Muscle layer of duodenum (tissue), 2 donors: ENCODE measurements at regions not wholly inside any gene's neighbourhood (a gene's known extent, or its start where the extent isn't known, plus 50 kb on each side); places are given as distances from the start of the nearest gene placed in this dataset.

ENCODE experiments used
- H3K27ac ChIP-seq: one replicate; pipeline ENCODE4 v1.7.0; 2013; ENCODE audit warnings: mild to moderate bottlenecking, low read length
- H3K27me3 ChIP-seq: one replicate; pipeline ENCODE4 v1.7.0; 2013; ENCODE audit warnings: low read depth, mild to moderate bottlenecking, control low read depth, low read length
- H3K36me3 ChIP-seq, 2 donors: one replicate each; pipeline ENCODE4 v1.7.0; 2013; ENCODE audit warnings: low read length in 2 of 2, control low read depth in 1 of 2, mild to moderate bottlenecking in 1 of 2; ENCODE audit not compliant: insufficient read depth in 2 of 2, control insufficient read depth in 1 of 2
- H3K4me1 ChIP-seq, 2 donors: one replicate each; pipeline ENCODE4 v1.7.0; 2013; ENCODE audit warnings: low read length in 2 of 2, mild to moderate bottlenecking in 2 of 2, control low read depth in 1 of 2, moderate library complexity in 1 of 2; ENCODE audit not compliant: insufficient read depth in 2 of 2, control insufficient read depth in 1 of 2
- H3K4me3 ChIP-seq, 2 donors: one replicate each; pipeline ENCODE4 v1.7.0; 2013; ENCODE audit warnings: low read length in 2 of 2, low read depth in 1 of 2, mild to moderate bottlenecking in 1 of 2
- H3K9me3 ChIP-seq, 2 donors: one replicate each; pipeline ENCODE4 v1.7.0; 2013; ENCODE audit warnings: low read length in 2 of 2, control low read depth in 1 of 2, mild to moderate bottlenecking in 1 of 2; ENCODE audit not compliant: control insufficient read depth in 1 of 2
- donor health status: healthy.

DNA sequence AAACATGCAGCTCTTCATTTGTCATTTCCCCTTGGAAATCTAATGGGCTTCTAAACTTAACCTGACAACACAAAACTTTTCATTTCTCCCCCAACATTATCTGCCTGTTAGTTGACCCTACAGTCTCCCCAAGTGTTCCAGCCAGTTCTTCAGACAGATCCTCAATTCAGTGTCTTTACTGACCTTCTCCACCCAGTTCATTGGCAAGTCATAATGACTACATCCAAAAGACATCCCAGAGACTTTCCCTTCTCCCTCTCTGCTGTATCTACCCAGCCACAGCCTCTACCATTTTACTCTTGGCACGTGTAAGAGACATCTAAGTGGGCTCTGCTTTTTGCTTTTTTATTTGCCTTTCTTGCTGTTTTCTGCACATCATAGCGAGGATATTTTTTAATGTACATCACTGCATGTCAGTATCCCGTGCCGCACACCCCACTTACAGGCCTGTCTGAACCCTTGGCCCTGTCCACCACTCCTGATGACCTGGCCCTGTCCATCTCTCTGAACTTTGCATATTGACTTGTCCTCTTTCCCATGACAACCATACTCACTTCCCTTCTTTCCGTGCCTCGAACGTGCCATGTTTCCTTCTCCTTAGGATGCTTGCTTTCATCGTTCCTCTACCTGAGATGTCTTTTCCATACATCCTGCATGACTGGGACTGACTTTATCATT is 391.9 kb downstream of the IRS2 start:
- Histone ChIP-seq H3K27ac (no peak overlapping the region), H3K9me3 (no peaks in the 10 kb centered on the region), H3K4me1 (no peaks in the 10 kb centered on the region), H3K4me3 (no peak overlapping the region), H3K27me3 (no peaks in the 10 kb centered on the region), H3K36me3 (no peaks in the 10 kb centered on the region)

- Histone ChIP-seq H3K36me3 (no peaks in the 10 kb centered on the region), H3K4me3 (no peak overlapping the region), H3K9me3 (no peaks in the 10 kb centered on the region), H3K4me1 (no peaks in the 10 kb centered on the region), H3K27me3 (no peaks in the 10 kb centered on the region), H3K27ac (no peak overlapping the region)
Measured at GRCh38 chr13:109393045-109393444, 393.3 kb downstream of the IRS2 start.

GRCh38 chr13:109390391-109390790 is 396.0 kb downstream of the IRS2 start:
- Histone ChIP-seq H3K36me3 (no peaks in the 10 kb centered on the region), H3K27me3 (no peaks in the 10 kb centered on the region), H3K9me3 (no peaks in the 10 kb centered on the region), H3K27ac (no peak overlapping the region), H3K4me1 (no peaks in the 10 kb centered on the region), H3K4me3 (no peak overlapping the region)

GRCh38 chr13:109389892-109390345 is 396.5 kb downstream of the IRS2 start:
- H3K4me1 ChIP-seq, result no peaks in the 10 kb centered on the region
- H3K27me3 ChIP-seq, result no peaks in the 10 kb centered on the region
- no peaks in the 10 kb centered on the region for H3K36me3 ChIP-seq
- H3K9me3 ChIP-seq, result no peaks in the 10 kb centered on the region
- no peak overlapping the region for H3K4me3 ChIP-seq
- no peak overlapping the region for H3K27ac ChIP-seq

- no peak overlapping the region for H3K4me3 ChIP-seq
- no peaks in the 10 kb centered on the region for H3K27me3 ChIP-seq
- H3K4me1 ChIP-seq, result no peaks in the 10 kb centered on the region
- no peaks in the 10 kb centered on the region for H3K36me3 ChIP-seq
- H3K9me3 ChIP-seq, result no peaks in the 10 kb centered on the region
- H3K27ac ChIP-seq, result no peak overlapping the region
Measured at GRCh38 chr13:109389456-109389855, 396.9 kb downstream of the IRS2 start.

DNA sequence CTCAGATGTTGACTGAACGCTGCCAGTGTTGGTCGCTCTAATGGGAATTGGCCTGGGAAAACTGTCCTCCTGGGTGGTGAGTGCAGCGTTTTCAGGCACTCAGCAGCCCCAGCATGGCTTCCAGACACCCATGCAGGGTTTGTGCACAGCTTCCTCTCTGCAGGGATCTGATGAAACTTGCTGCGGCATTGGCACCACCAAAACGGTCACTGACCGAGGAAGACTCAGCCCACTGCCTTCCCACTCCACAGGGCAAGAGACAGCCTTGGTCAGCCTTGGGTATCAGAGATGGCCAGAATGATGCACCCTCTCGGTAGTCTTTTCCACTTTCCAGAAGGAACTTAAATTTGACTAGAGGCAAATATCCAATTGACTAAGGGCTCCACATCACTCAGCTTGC is 398.9 kb downstream of the IRS2 start:
- Histone ChIP-seq H3K27ac (no peak overlapping the region), H3K27me3 (no peaks in the 10 kb centered on the region), H3K36me3 (no peaks in the 10 kb centered on the region), H3K9me3 (no peaks in the 10 kb centered on the region), H3K4me1 (no peaks in the 10 kb centered on the region), H3K4me3 (no peak overlapping the region)

- no peak overlapping the region for H3K27ac ChIP-seq
- no peaks in the 10 kb centered on the region for H3K4me1 ChIP-seq
- H3K9me3 ChIP-seq, result no peaks in the 10 kb centered on the region
- H3K4me3 ChIP-seq, result no peak overlapping the region
- H3K27me3 ChIP-seq, result no peaks in the 10 kb centered on the region
- H3K36me3 ChIP-seq, result no peaks in the 10 kb centered on the region
Measured at GRCh38 chr13:109385242-109385560, 401.2 kb downstream of the IRS2 start.

DNA sequence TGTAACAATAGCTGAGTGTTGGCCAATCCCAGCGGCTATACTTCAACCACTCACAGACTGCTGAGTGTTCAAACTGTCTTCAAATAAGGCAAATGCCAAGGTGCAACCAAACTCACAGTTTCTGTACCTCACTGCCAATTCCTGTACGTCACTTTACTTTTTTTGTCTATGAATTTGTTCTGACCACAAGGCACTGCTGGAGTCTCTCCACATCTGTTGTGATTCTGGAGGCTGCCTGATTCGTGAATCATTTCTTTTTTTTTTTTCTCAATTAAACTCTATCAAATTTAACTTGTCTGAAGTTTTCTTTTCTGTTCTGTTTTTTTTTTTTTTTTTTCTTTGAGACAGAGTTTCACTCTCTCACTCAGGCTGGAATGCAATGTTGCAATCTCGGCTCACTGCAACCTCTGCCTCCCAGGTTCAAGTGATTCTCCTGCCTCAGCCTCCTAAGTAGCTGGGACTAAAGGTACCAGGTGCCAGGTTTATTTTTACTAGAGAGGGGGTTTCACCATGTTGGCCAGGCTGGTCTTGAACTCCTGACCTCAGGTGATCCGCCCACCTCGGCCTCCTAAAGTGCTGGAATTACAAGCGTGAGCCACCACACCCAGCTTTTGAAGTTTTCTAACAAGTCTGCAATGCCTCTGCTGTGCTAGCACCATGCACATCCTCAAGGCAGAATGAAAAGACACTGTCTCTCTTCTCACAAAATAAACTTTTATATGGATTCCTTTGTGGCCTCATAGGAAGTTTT is 401.7 kb downstream of the IRS2 start:
- Histone ChIP-seq H3K4me1 (no peaks in the 10 kb centered on the region), H3K27me3 (no peaks in the 10 kb centered on the region), H3K36me3 (no peaks in the 10 kb centered on the region), H3K27ac (no peak overlapping the region), H3K4me3 (no peak overlapping the region), H3K9me3 (no peaks in the 10 kb centered on the region)

GRCh38 chr13:109383683-109384082 is 402.7 kb downstream of the IRS2 start:
- no peak overlapping the region for H3K4me3 ChIP-seq
- H3K36me3 ChIP-seq, result no peaks in the 10 kb centered on the region
- no peaks in the 10 kb centered on the region for H3K9me3 ChIP-seq
- no peaks in the 10 kb centered on the region for H3K27me3 ChIP-seq
- H3K27ac ChIP-seq, result no peak overlapping the region
- H3K4me1 ChIP-seq, result no peaks in the 10 kb centered on the region

DNA sequence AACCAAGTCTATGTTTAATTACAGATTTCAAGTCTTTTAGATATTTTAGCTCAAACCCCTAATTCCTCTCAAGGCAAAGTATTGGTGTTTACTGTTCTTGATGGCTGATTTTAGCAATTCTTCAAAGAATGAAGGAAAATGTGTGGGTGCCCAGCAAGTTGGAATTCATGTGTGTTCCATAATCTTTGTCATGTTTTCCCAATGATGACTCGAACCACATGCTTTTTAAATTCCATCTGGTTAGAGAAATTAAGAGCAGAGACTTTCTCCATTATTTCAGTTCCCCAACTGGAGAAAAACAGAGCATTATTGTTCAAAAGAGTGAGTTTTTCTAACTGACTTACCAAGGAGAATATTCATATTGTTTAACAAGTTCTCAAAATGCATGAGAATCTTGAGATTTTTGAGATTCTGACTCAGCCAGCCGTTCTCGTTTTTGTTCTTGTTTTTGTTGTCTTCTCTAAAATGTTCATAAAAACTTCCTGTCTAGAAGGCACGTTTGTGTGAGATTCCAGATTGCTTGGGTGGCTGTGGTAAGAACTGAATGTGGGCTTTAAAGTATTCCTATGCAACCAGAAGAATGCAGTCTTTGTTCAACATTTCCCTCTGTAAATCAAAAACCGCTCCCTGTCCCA is 404.7 kb downstream of the IRS2 start:
- no peaks in the 10 kb centered on the region for H3K9me3 ChIP-seq
- no peak overlapping the region for H3K27ac ChIP-seq
- H3K4me3 ChIP-seq, result no peak overlapping the region

GRCh38 chr13:109380457-109380856 is 405.9 kb downstream of the IRS2 start:
- Histone ChIP-seq H3K4me3 (no peak overlapping the region), H3K36me3 (no peaks in the 10 kb centered on the region), H3K27me3 (no peaks in the 10 kb centered on the region), H3K27ac (no peak overlapping the region), H3K4me1 (no peaks in the 10 kb centered on the region), H3K9me3 (no peaks in the 10 kb centered on the region)

More for the DNA sequence above, 404.7 kb downstream of the IRS2 start:
- Histone ChIP-seq H3K36me3 (no peaks in the 10 kb centered on the region), H3K27me3 (no peaks in the 10 kb centered on the region), H3K4me1 (no peaks in the 10 kb centered on the region)
